ENCODE measurements at regions not wholly inside any gene's neighbourhood (a gene's known extent, or its start where the extent isn't known, plus 50 kb on each side); places are given as distances from the start of the nearest gene placed in this dataset.
A peak's percentile ranks its signal among the peaks of the same experiment; 100 is the strongest.
"Not testable (repeated sequence)": the region's sequence is repeated elsewhere in the genome, so short reads cannot be mapped to it uniquely, and the experiment has no call there.

GRCh38 chr10:3659203-3659917 lies 125.6 kb downstream of the KLF6 start:
- DNase-seq: no peak

- no peak for DNase-seq
These were observed 126.2 kb downstream of the KLF6 start for GRCh38 chr10:3658766-3659165.

- no peak for DNase-seq
These were observed 128.8 kb downstream of the KLF6 start for GRCh38 chr10:3656214-3656613.

- DNase-seq: no peak
These were observed 129.5 kb downstream of the KLF6 start for GRCh38 chr10:3655528-3655927.

GRCh38 chr10:3654980-3655379 lies 130.0 kb downstream of the KLF6 start:
- DNase-seq: no peak

DNA sequence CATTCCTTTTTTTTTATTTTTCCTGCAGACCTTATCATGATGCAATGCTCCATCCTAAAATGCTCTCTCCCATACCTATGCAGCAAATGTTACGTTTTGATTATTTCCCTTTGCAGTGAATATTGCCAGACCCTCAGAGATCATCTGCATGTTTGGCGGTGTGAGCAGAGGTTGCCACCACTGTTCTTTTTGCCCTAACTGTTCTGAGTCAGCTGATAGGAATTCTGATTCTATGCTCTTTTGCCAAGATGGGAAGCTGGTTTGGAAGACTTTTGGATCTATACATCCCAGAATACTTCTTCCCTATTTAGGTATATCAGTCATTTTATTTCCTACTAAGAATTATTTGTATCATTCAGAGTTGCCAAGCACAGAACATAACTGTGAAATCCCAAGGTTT lies 130.5 kb downstream of the KLF6 start:
- no peak for DNase-seq

GRCh38 chr10:3653303-3653702 lies 131.7 kb downstream of the KLF6 start:
- not testable (repeated sequence) for DNase-seq

GRCh38 chr10:3652886-3653285 lies 132.1 kb downstream of the KLF6 start:
- no peak for DNase-seq

GRCh38 chr10:3651969-3652653 lies 132.9 kb downstream of the KLF6 start:
- no peak for DNase-seq

GRCh38 chr10:3648576-3648975 lies 136.4 kb downstream of the KLF6 start:
- no peak for DNase-seq

DNA sequence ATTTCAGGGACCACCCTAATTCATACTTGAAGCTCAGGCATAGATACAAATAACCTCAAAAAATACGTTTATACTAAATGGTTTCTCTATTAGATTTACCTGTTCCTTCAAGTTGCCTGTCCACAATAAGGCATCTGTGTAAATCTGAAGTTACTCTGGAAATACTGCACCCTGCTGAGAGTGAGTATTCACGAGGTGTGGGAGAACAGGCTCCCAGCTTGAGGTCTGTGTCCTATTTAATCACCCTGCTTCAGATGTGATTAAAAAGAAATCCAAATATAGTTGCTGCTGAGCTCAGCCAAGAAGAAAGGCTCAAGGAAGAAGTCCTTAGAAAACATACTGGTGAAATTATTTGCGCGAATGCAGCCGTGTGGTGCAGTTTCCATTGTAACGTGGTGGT lies 136.8 kb downstream of the KLF6 start:
- no peak for DNase-seq

- DNase-seq: no peak
These were observed 137.9 kb downstream of the KLF6 start for GRCh38 chr10:3647074-3647473.

- no peak for DNase-seq
These were observed 139.6 kb downstream of the KLF6 start for GRCh38 chr10:3645406-3645805.

DNA sequence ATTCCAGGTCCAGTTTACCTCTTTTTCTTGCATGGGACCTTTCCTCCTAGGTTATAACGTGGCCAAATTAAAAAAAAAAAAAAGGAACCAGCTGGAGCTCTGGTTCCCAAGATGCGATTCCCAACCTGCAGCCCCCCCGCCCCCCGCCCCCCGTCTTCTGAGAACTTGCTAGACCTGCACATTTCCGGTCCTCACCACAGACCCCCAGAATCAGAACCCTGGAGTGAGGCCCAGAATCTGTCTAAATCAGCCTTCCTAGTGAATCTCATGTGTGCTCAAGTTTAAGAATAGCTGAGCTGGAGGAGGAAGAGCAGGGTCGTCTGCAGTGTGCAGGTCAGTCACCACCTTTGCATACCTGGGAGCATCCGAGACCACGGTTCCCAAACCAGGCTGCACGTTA lies 144.2 kb downstream of the KLF6 start:
- DNase-seq: no peak

DNA sequence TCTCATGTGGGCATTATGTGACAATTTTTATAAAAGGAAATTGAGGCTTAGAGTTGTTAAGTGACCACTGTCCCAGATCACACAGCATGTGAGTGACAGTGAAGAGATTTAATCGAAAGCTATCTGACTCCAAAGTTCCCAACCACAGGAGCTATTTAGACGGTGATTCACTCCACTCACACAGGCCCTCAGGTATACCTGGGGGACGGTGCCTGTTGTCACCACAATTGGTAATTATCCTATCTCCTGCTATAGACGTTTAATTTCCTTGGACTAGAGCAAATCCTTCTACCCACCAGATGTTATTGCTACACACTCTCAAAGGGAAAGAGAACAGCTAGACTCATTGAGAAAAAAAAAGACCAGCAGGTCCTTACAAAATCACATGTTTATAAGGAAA lies 145.5 kb downstream of the KLF6 start:
- DNase-seq: no peak

- no peak for DNase-seq
These were observed 148.4 kb downstream of the KLF6 start for GRCh38 chr10:3636356-3637181.

- DNase-seq: peak; percentile 30
These were observed 149.3 kb downstream of the KLF6 start for GRCh38 chr10:3635697-3636096.

- DNase-seq: no peak
These were observed 149.8 kb downstream of the KLF6 start for GRCh38 chr10:3635211-3635671.

GRCh38 chr10:3634646-3635045 lies 150.4 kb downstream of the KLF6 start:
- not testable (repeated sequence) for DNase-seq

DNA sequence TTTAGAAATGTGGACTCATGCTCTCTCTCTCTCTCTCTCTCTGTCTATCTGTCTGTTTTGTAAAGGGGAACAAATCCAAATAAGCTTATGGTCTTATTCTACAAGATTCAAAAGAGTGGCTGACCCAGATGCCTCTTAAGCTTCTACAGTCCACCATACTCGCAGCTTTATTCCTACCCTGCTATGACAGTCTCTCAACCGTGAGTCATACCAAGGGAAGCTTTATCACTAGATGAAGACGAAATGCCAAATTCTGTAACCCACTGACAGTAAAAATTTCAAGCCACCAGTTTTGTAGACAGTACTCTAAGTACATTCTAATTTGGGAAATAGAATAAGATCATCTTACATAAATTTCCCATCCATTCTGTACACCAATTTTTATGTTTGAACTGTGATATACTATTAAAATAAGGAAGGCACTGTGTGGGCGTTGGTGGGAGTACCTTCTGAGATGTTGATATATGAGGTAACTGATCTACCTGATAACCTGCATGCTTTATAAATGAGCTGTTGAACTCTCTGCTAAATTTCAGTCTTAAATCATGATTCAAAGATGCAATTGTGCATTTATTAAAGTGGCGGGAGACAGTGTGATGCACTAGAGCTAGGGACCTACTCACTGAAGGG lies 153.2 kb downstream of the KLF6 start:
- DNase-seq: no peak

DNA sequence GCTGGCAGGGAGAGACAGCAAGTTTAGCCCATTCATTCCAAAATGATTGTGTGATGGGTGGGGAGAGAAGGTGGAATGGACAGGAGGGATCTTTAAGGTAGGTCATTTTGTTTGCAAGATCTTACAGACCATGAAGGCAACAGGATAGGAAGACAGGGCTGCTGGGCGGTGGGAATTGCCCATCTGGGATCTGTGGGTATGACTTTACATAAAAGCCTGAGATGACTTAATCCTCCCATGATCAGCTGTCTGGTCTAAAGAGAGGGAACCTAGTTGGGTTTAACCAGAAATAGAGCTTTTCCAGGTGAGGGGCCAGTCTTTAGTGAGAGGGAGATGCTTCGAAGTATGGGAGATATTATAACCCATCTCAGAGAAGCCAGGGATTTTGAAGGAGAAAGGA lies 153.7 kb downstream of the KLF6 start:
- no peak for DNase-seq

GRCh38 chr10:3625959-3626751 lies 158.9 kb downstream of the KLF6 start:
- no peak for DNase-seq
